H1 (cell line): ENCODE measurements at regions not wholly inside any gene's neighbourhood (a gene's known extent, or its start where the extent isn't known, plus 50 kb on each side); places are given as distances from the start of the nearest gene placed in this dataset.

Experiments used
- CTCF ChIA-PET: fragments of 300-600 bp; sonication (Branson Sonifier 250); formaldehyde crosslinking; loops from one replicate; lab custom pipeline; 2021; ENCODE audit not compliant: partially characterized antibody; lab: Charles Lee
- POLR2A ChIA-PET: fragments of 300-600 bp; sonication (Branson Sonifier 250); formaldehyde crosslinking; loops from one replicate; lab custom pipeline; 2021; ENCODE audit warnings: inconsistent platforms; ENCODE audit not compliant: partially characterized antibody; lab: Charles Lee
- DNase-seq, 2 experiments: peaks; one replicate each; pipeline versions ENCODE4 v3.0.0 to v3.0.0-alpha.2; 2010 to 2022; ENCODE audit warnings: low spot score in 2 of 2, low read depth in 1 of 2, mixed read lengths in 1 of 2
- FAIRE-seq: peaks from 2 replicates; lab custom pipeline; 2011; peaks lifted over from hg19 to GRCh38; lab: Jason Lieb, UNC
- H2AFZ ChIP-seq: 2 replicates; pipeline ENCODE4 v1.8.1; 2012; ENCODE audit warnings: low read length, inconsistent platforms
- H2AK5ac ChIP-seq: 2 replicates; pipeline ENCODE4 v1.6.1; 2013; ENCODE audit warnings: low read depth, low read length
- H2BK120ac ChIP-seq: replicated peaks from 2 replicates; pipeline ENCODE3; 2013; ENCODE audit warnings: low read depth, low read length, inconsistent platforms
- H2BK12ac ChIP-seq: 2 replicates; pipeline ENCODE4 v1.6.1; 2013; ENCODE audit warnings: low read depth, low read length
- H2BK15ac ChIP-seq: 2 replicates; pipeline ENCODE4 v1.6.1; 2013; ENCODE audit warnings: low read length
- H2BK20ac ChIP-seq: 2 replicates; pipeline ENCODE4 v1.6.1; 2013; ENCODE audit warnings: low read length
- H2BK5ac ChIP-seq: 2 replicates; pipeline ENCODE4 v1.6.1; 2013; ENCODE audit warnings: low read depth, low read length
- H3K14ac ChIP-seq: 2 replicates; pipeline ENCODE4 v1.6.1; 2013; ENCODE audit warnings: inconsistent platforms; ENCODE audit not compliant: insufficient read length
- H3K18ac ChIP-seq: 2 replicates; pipeline ENCODE4 v1.6.1; 2013; ENCODE audit warnings: low read length; ENCODE audit errors: extremely low read depth
- H3K23ac ChIP-seq: 2 replicates; pipeline ENCODE4 v1.6.1; 2013; ENCODE audit warnings: inconsistent platforms; ENCODE audit not compliant: insufficient read length
- H3K23me2 ChIP-seq: 2 replicates; pipeline ENCODE4 v1.6.1; 2013; ENCODE audit warnings: low read depth, low read length
- H3K27ac ChIP-seq: 2 replicates; pipeline ENCODE4 v1.6.1; 2011; ENCODE audit warnings: low read depth, low read length, inconsistent platforms
- H3K27me3 ChIP-seq, 4 experiments: replicated peaks in 1 of 4; 1 replicate in 1 of 4; 2 replicates in 3 of 4; pipeline versions ENCODE4 v1.6.1 to v1.8.1; 2011 to 2013; ENCODE audit warnings: low read length in 3 of 4, mild to moderate bottlenecking in 3 of 4, inconsistent platforms in 2 of 4, mixed read lengths in 2 of 4, moderate library complexity in 1 of 4; ENCODE audit not compliant: control insufficient read depth in 3 of 4, insufficient read depth in 3 of 4; ENCODE audit errors: extremely low read depth in 1 of 4
- H3K36me3 ChIP-seq, 4 experiments: 2 replicates each; pipeline versions ENCODE4 v1.6.1 to v1.8.1; 2011 to 2013; ENCODE audit warnings: mild to moderate bottlenecking in 4 of 4, low read length in 3 of 4, moderate library complexity in 2 of 4, control low read depth in 1 of 4, inconsistent platforms in 1 of 4; ENCODE audit not compliant: insufficient read depth in 4 of 4, control insufficient read depth in 2 of 4
- H3K4ac ChIP-seq: replicated peaks from 2 replicates; pipeline ENCODE3; 2013; ENCODE audit warnings: low read length, low read depth, mixed read lengths, inconsistent platforms; ENCODE audit not compliant: insufficient read length
- H3K4me1 ChIP-seq, 4 experiments: replicated peaks in 1 of 4; 1 replicate in 1 of 4; 2 replicates in 3 of 4; pipeline versions ENCODE4 v1.6.1 to v1.8.1; 2011 to 2013; ENCODE audit warnings: low read length in 3 of 4, inconsistent platforms in 2 of 4, mixed read lengths in 1 of 4; ENCODE audit not compliant: insufficient read depth in 4 of 4, control insufficient read depth in 3 of 4
- H3K4me2 ChIP-seq, 2 experiments: 2 replicates each; pipeline versions ENCODE4 v1.6.1 to v1.8.1; 2011 to 2013; ENCODE audit warnings: low read depth in 2 of 2, low read length in 2 of 2, control low read depth in 1 of 2, inconsistent platforms in 1 of 2, mild to moderate bottlenecking in 1 of 2; ENCODE audit not compliant: insufficient read depth in 1 of 2
- H3K4me3 ChIP-seq, 4 experiments: fragments of 200-600, 300-600 bp in 1 of 4; sonication (generic), shearing (Covaris generic), sonication (Bioruptor Twin) in 1 of 4; 2 replicates each; pipeline versions ENCODE4 v1.5.1 to v1.8.1; 2011 to 2016; ENCODE audit warnings: low read length in 4 of 4, low read depth in 3 of 4, control low read depth in 2 of 4, inconsistent platforms in 2 of 4, mild to moderate bottlenecking in 2 of 4, mixed read lengths in 1 of 4, moderate library complexity in 1 of 4; ENCODE audit not compliant: insufficient read depth in 2 of 4; ENCODE audit errors: extremely low read depth in 1 of 4
- H3K56ac ChIP-seq: replicated peaks from 2 replicates; pipeline ENCODE3; 2013; ENCODE audit warnings: low read depth, mild to moderate bottlenecking, mixed read lengths, low read length, inconsistent platforms; ENCODE audit not compliant: insufficient read length
- H3K79me1 ChIP-seq: 2 replicates; pipeline ENCODE4 v1.6.1; 2013; ENCODE audit warnings: low read depth, low read length, control low read depth
- H3K79me2 ChIP-seq, 2 experiments: 2 replicates each; pipeline versions ENCODE4 v1.6.1 to v1.8.1; 2012 to 2013; ENCODE audit warnings: low read length in 2 of 2, mild to moderate bottlenecking in 2 of 2, inconsistent platforms in 1 of 2; ENCODE audit not compliant: insufficient read depth in 2 of 2, control insufficient read depth in 1 of 2
- H3K9ac ChIP-seq, 4 experiments: replicated peaks in 1 of 4; 1 replicate in 1 of 4; 2 replicates in 3 of 4; pipeline versions ENCODE4 v1.6.1 to v1.8.1; 2011 to 2013; ENCODE audit warnings: low read depth in 3 of 4, low read length in 3 of 4, control low read depth in 2 of 4, mild to moderate bottlenecking in 2 of 4, moderate library complexity in 2 of 4, inconsistent platforms in 1 of 4; ENCODE audit errors: extremely low read depth in 1 of 4
- H3K9me3 ChIP-seq, 2 experiments: 2 replicates each; pipeline versions ENCODE4 v1.6.1 to v1.8.1; 2012 to 2013; ENCODE audit warnings: mild to moderate bottlenecking in 2 of 2, moderate library complexity in 2 of 2, control low read depth in 1 of 2, inconsistent platforms in 1 of 2, low read depth in 1 of 2, low read length in 1 of 2, mixed read lengths in 1 of 2; ENCODE audit not compliant: insufficient read depth in 2 of 2
- H4K20me1 ChIP-seq, 2 experiments: replicated peaks in 1 of 2; 2 replicates each; pipeline versions ENCODE3 to v1.8.1; 2011 to 2013; ENCODE audit warnings: inconsistent platforms in 2 of 2, low read length in 2 of 2, mild to moderate bottlenecking in 1 of 2; ENCODE audit not compliant: insufficient read depth in 2 of 2, control insufficient read depth in 1 of 2
- H4K5ac ChIP-seq: 2 replicates; pipeline ENCODE4 v1.6.1; 2013; ENCODE audit warnings: low read length, low read depth, mixed read lengths, inconsistent platforms; ENCODE audit not compliant: insufficient read length
- H4K8ac ChIP-seq: 2 replicates; pipeline ENCODE4 v1.8.0; 2013; ENCODE audit warnings: mild to moderate bottlenecking, moderate library complexity, low read length, inconsistent platforms; ENCODE audit not compliant: insufficient read depth; ENCODE audit errors: extremely low read depth
- H4K91ac ChIP-seq: replicated peaks from 2 replicates; pipeline ENCODE3; 2013; ENCODE audit warnings: low read length, mixed read lengths, inconsistent platforms; ENCODE audit not compliant: insufficient read length
- ASH2L ChIP-seq: fragments of 200-600, 300-600 bp; sonication (generic); IDR thresholded peaks from one replicate; pipeline ENCODE4 v1.7.1; 2017; ENCODE audit warnings: low read length
- CBX5 ChIP-seq: fragments of 300-800, 300-1000 bp; sonication (generic); IDR thresholded peaks from 2 replicates; pipeline ENCODE4 v1.7.1; 2016; ENCODE audit warnings: antibody characterized with exemption, low read length, low read depth
- JUND ChIP-seq: IDR thresholded peaks from 2 replicates; pipeline ENCODE4 v1.6.1; 2011; ENCODE audit warnings: mild to moderate bottlenecking, improper control_type of control experiment, low read length
- NANOG ChIP-seq: IDR thresholded peaks from 2 replicates; pipeline ENCODE4 v1.6.1; 2011; ENCODE audit warnings: low read length, low read depth, mild to moderate bottlenecking, inconsistent platforms; ENCODE audit not compliant: insufficient read depth, poor library complexity, severe bottlenecking
- POLR2A ChIP-seq, 2 experiments: IDR thresholded peaks; 1 replicate in 1 of 2; 2 replicates in 1 of 2; pipeline ENCODE4 v1.6.1; 2011; ENCODE audit warnings: low read depth in 2 of 2, low read length in 2 of 2, mild to moderate bottlenecking in 2 of 2; ENCODE audit errors: control extremely low read depth in 1 of 2
- SP4 ChIP-seq: IDR thresholded peaks from 2 replicates; pipeline ENCODE4 v1.6.1; 2012; ENCODE audit warnings: low read length, inconsistent platforms
- SUZ12 ChIP-seq: fragments of 200-600 bp; sonication (generic); IDR thresholded peaks from 2 replicates; pipeline ENCODE4 v1.6.1; 2012; ENCODE audit warnings: mild to moderate bottlenecking, inconsistent platforms, low read length, moderate library complexity, mixed read lengths
- TAF7 ChIP-seq: optimal IDR thresholded peaks from 2 replicates; pipeline ENCODE3; 2011; ENCODE audit warnings: low read depth, mild to moderate bottlenecking, inconsistent platforms, low read length, moderate library complexity, borderline replicate concordance
- TCF12 ChIP-seq: IDR thresholded peaks from 2 replicates; pipeline ENCODE4 v1.6.1; 2011; ENCODE audit warnings: low read depth, mild to moderate bottlenecking, low read length
- ZNF274 ChIP-seq: IDR thresholded peaks from 2 replicates; pipeline ENCODE4 v1.7.0; 2012; ENCODE audit warnings: low read length, borderline replicate concordance; ENCODE audit errors: extremely low read depth
- WGBS, 2 experiments: shearing (Covaris generic) in 1 of 2; methylation state at CpG; one replicate each; pipeline versions ENCODE4 v1.1.6 to v1.1.7; 2013 to 2015; ENCODE audit warnings: low lambda C conversion rate in 2 of 2, mixed read lengths in 2 of 2, inconsistent platforms in 1 of 2, low coverage in 1 of 2, missing lambda C conversion rate in 1 of 2; ENCODE audit not compliant: insufficient replicate concordance in 2 of 2, insufficient coverage in 1 of 2, insufficient read length in 1 of 2; ENCODE audit errors: extremely low coverage in 1 of 2, missing lambda C conversion rate in 1 of 2; 5-methylcytosine and 5-hydroxymethylcytosine counted together
- TF ChIP-seq, protein P1 (sequence below), 3 experiments: IDR thresholded peaks; 1 replicate in 2 of 3; 2 replicates in 1 of 3; pipeline versions ENCODE4 v1.5.1 to v1.6.1; 2011; ENCODE audit warnings: low read length in 3 of 3, mild to moderate bottlenecking in 3 of 3, inconsistent platforms in 2 of 3, low read depth in 1 of 3, moderate library complexity in 1 of 3; ENCODE audit not compliant: insufficient read depth in 1 of 3; ENCODE audit errors: control extremely low read depth in 1 of 3

DNA sequence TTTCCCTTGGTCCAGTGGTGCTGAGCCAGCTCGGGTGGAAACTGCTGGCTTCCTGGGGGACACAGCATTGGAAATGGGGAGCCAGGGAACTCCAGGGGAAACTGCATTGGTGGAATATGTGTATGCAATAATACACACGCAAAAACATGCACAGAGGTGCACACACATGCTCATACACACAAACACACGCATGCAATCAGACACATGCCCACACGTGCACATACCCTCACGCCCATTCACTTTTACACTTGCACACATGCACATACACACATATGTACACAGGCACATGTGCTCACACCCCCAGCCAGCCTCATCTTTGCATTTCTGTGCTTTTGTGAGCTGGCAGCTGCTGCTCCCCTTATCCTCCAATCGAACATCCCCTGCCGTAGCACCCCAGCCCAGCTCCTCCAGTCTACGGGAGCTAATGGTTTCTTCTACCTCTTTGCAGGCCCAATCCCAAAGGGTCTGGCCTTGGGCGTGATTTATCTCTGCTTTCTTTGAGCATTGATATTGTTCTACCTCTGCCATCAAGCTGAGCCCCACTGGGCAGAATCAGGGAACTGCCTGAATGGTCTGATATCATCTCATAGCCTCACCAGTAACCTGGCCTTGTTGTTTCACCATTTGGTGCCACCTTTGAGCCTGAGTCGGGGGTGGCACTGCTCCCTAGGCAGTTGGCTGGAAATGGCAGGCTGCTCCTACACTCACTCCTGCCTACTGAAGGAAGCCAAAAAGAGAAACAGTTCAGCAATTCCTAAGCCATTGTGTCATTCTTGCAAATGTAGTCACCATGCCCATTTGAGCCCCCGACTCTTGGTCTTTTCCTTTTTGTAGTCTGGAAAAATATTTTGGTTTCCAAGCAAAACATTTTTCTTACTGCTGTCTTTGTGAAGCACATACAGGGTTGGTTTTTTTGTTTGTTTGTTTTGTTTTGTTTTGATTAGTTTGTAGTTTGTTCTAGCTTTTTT, 104.4 kb upstream of the MAMLD1 start:
- Histone ChIP-seq H3K56ac (no peak overlapping the region), H3K27me3 (no peaks in the 10 kb centered on the region), H3K27ac (no peak overlapping the region), H2BK20ac (no peak overlapping the region), H3K4ac (no peak overlapping the region), H2BK5ac (no peak overlapping the region), H3K18ac (no peak overlapping the region), H2BK15ac (no peak overlapping the region), H3K9me3 (no peaks in the 10 kb centered on the region), H3K79me1 (no peaks in the 10 kb centered on the region), H2BK12ac (no peak overlapping the region), H3K36me3 (no peaks in the 10 kb centered on the region), H4K20me1 (no peaks in the 10 kb centered on the region), H2AK5ac (no peak overlapping the region), H3K9ac (no peak overlapping the region), H4K5ac (no peak overlapping the region), H4K91ac (no peak overlapping the region), H3K4me2 (no peak overlapping the region), H3K4me1 (no peaks in the 10 kb centered on the region), H3K23me2 (no peaks in the 10 kb centered on the region), H3K4me3 (no peak overlapping the region), H4K8ac (no peak overlapping the region), H3K14ac (no peak overlapping the region), H3K23ac (no peak overlapping the region), H2BK120ac (no peak overlapping the region), H2AFZ (no peak overlapping the region), H3K79me2 (no peaks in the 10 kb centered on the region)
- no peak for FAIRE-seq
- POLR2A ChIA-PET, result no interaction called here
- 85% methylated on average over 8 of the region's 11 CpGs; no CpG with 5 or more reads in 1 of the 2 experiments for WGBS, 2 experiments
- no peak for DNase-seq
- CTCF ChIA-PET, result no interaction called here
- TF ChIP-seq NANOG (no peak), SP4 (no peak), TAF7 (no peak), POLR2A (IDR thresholded peaks at IDR 0.05; ENCODE audit: control extremely low read depth in 1 of 2, low read depth in 2 of 2, low read length in 2 of 2) (no peak), SUZ12 (no peak), CBX5 (no peak), ASH2L (no peak), JUND (no peak), TCF12 (no peak), ZNF274 (no peak)
- TF ChIP-seq, protein P1, sequence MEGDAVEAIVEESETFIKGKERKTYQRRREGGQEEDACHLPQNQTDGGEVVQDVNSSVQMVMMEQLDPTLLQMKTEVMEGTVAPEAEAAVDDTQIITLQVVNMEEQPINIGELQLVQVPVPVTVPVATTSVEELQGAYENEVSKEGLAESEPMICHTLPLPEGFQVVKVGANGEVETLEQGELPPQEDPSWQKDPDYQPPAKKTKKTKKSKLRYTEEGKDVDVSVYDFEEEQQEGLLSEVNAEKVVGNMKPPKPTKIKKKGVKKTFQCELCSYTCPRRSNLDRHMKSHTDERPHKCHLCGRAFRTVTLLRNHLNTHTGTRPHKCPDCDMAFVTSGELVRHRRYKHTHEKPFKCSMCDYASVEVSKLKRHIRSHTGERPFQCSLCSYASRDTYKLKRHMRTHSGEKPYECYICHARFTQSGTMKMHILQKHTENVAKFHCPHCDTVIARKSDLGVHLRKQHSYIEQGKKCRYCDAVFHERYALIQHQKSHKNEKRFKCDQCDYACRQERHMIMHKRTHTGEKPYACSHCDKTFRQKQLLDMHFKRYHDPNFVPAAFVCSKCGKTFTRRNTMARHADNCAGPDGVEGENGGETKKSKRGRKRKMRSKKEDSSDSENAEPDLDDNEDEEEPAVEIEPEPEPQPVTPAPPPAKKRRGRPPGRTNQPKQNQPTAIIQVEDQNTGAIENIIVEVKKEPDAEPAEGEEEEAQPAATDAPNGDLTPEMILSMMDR (IDR thresholded peaks at IDR 0.05; ENCODE audit: control extremely low read depth in 1 of 3, insufficient read depth in 1 of 3, low read depth in 1 of 3, low read length in 3 of 3), result no peak
